ENCODE measurements at regions not wholly inside any gene's neighbourhood (a gene's known extent, or its start where the extent isn't known, plus 50 kb on each side); places are given as distances from the start of the nearest gene placed in this dataset.

DNA sequence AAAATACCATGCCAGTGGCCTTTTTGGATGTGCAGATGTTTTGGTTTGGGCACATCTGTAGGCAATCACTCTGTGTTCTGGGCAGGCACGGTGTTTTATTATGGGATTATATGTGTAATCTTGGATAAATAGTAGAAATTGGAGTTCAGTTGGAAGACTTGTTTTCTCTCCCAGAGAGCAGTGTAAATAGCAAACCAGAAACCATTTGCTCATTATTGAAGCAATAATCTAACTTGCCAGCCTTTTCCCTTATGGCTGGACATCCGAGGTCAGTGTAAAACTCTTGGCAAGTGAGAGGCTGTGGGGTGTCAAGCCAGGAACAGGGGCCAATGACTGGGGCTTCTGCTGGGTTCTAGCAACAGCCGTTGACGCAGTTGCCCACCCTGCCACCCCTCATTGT lies 69.9 kb downstream of the IRX3 start:
- Histone ChIP-seq H3K4me3 (no peak overlapping the region), H3K9me3 (no peaks in the 10 kb centered on the region), H3K36me3 (ENCODE audit: low read depth, missing control alignments) (no peaks in the 10 kb centered on the region), H3K27ac (no peak overlapping the region), H3K27me3 (no peaks in the 10 kb centered on the region), H3K4me1 (no peaks in the 10 kb centered on the region)
- no peak for DNase-seq
- TF ChIP-seq POLR2A (IDR thresholded peaks at IDR 0.05): no peak
- TF ChIP-seq, protein P1, sequence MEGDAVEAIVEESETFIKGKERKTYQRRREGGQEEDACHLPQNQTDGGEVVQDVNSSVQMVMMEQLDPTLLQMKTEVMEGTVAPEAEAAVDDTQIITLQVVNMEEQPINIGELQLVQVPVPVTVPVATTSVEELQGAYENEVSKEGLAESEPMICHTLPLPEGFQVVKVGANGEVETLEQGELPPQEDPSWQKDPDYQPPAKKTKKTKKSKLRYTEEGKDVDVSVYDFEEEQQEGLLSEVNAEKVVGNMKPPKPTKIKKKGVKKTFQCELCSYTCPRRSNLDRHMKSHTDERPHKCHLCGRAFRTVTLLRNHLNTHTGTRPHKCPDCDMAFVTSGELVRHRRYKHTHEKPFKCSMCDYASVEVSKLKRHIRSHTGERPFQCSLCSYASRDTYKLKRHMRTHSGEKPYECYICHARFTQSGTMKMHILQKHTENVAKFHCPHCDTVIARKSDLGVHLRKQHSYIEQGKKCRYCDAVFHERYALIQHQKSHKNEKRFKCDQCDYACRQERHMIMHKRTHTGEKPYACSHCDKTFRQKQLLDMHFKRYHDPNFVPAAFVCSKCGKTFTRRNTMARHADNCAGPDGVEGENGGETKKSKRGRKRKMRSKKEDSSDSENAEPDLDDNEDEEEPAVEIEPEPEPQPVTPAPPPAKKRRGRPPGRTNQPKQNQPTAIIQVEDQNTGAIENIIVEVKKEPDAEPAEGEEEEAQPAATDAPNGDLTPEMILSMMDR (IDR thresholded peaks at IDR 0.05): no peak
- 56 to 63% methylated on average over 2 to 4 of the region's 4 CpGs for WGBS, 2 donors
- intact Hi-C loops (cut with DNase I; ENCODE audit: low total_unique reads): no loop called here

DNA sequence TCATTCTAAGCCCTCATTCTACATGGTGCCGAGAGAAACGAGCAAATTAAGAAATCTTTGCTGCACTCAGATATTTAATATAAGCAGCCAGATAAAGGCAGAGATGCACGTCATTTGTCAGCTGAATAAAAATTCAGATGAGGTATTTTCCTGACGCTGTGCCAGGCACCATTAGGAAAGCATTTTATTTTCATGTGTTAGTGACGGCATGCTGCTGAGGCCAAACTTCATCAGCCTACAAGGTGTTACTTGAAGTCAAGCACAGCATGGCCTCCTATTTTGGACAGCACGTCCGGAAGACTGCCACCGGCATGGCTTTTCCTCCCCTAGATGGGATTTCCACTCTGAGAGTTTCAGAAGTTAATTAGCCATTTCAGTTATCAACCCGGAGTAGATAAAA lies 70.3 kb downstream of the IRX3 start:
- Histone ChIP-seq H3K9me3 (no peaks in the 10 kb centered on the region), H3K4me1 (no peaks in the 10 kb centered on the region), H3K27ac (no peak overlapping the region), H3K36me3 (ENCODE audit: low read depth, missing control alignments) (no peaks in the 10 kb centered on the region), H3K27me3 (no peaks in the 10 kb centered on the region), H3K4me3 (no peak overlapping the region)
- peak; percentile 40 for DNase-seq
- WGBS, 2 donors: 31 to 40% methylated on average over 9 of the region's 9 CpGs
- TF ChIP-seq, protein P1 (IDR thresholded peaks at IDR 0.05): no peak
- no peak for TF ChIP-seq POLR2A (IDR thresholded peaks at IDR 0.05)
- intact Hi-C loops (cut with DNase I; ENCODE audit: low total_unique reads): no loop called here

DNA sequence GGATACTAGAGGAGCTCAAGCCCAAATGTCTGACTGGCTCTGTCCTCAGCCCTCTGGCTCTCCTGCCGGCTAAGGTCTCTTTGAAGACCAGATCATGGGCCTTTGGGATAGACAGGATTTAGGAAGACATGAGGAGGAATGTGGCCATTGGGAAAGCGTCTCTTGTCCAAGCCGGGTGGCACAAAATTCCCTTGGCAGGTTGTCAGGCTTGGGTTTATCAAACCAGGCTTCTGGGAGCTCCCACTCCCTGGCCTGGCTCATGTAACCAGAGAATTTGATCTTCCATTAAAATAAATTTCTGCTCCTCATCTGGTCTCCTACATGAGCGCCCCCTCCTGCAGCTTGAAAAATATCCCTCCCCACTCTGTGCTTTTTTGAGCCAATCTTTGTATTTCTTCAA lies 71.1 kb downstream of the IRX3 start:
- H3K27ac ChIP-seq: no peak overlapping the region
- intact Hi-C loops (cut with DNase I; ENCODE audit: low total_unique reads): no loop called here
- WGBS, 2 donors: 76 to 88% methylated on average over 4 of the region's 4 CpGs

DNA sequence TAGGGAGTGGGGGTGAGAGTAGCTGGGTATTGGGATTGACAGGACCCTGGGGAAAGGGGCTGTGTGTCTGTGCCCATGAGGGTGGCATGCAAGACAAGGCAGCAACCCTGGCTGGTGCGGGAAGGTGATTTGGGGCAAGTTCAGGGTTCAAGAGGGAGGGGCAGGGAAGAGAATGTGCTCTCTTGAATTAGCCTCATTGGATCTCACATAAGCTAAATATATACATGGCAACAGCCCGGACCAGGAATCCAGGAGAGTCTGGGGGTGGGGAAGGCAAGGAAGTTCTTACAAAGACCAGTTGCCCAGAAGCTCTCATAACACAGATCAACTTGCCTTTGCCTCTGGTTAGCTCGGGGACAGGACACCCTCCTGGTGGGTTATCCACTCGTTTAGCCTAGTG lies 73.3 kb downstream of the IRX3 start:
- H3K9me3 ChIP-seq: no peaks in the 10 kb centered on the region
- H3K4me1 ChIP-seq: peaks cover 3% of the 10 kb centered on the region
- intact Hi-C loops (cut with DNase I; ENCODE audit: low total_unique reads): no loop called here
- TF ChIP-seq, protein P1 (IDR thresholded peaks at IDR 0.05): no peak
- TF ChIP-seq POLR2A (IDR thresholded peaks at IDR 0.05): no peak
- DNase-seq: no peak
- H3K36me3 ChIP-seq (ENCODE audit: low read depth, missing control alignments): no peaks in the 10 kb centered on the region
- no peak overlapping the region for H3K4me3 ChIP-seq
- no peak overlapping the region for H3K27ac ChIP-seq
- 78 to 91% methylated on average over 4 of the region's 4 CpGs for WGBS, 2 donors
- no peaks in the 10 kb centered on the region for H3K27me3 ChIP-seq

More for the DNA sequence above, 71.1 kb downstream of the IRX3 start:
- no peak for TF ChIP-seq POLR2A (IDR thresholded peaks at IDR 0.05)
- TF ChIP-seq, protein P1 (IDR thresholded peaks at IDR 0.05): no peak
- H3K4me3 ChIP-seq: no peak overlapping the region
- no peak for DNase-seq
- H3K9me3 ChIP-seq: no peaks in the 10 kb centered on the region
- H3K27me3 ChIP-seq: no peaks in the 10 kb centered on the region
- H3K4me1 ChIP-seq: no peaks in the 10 kb centered on the region
- H3K36me3 ChIP-seq (ENCODE audit: low read depth, missing control alignments): no peaks in the 10 kb centered on the region

DNA sequence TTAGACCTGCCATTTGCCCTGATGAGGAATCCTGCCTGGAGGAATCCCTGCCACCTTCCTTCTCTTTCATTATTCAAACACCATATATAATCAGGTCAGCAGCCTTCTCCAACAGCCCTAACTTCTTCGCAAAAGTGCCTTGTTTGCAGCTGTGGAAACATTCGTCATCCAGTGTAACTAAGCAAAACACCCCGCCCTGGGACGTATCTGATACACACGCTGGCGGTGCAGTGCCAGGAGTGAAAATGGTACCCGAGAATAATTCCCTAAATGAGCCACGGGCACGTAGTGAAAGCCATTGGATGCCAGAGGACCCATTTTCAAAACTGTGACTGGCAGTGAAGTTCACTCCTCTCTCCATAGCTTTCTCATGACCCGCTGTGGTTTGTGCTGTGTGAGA lies 73.7 kb downstream of the IRX3 start:
- Histone ChIP-seq H3K4me1 (peaks cover 6% of the 10 kb centered on the region), H3K27ac (no peak overlapping the region), H3K36me3 (ENCODE audit: low read depth, missing control alignments) (no peaks in the 10 kb centered on the region), H3K27me3 (no peaks in the 10 kb centered on the region), H3K9me3 (no peaks in the 10 kb centered on the region), H3K4me3 (no peak overlapping the region)
- 85% methylated on average over 10 of the region's 10 CpGs for WGBS, 2 donors
- no peak for TF ChIP-seq POLR2A (IDR thresholded peaks at IDR 0.05)
- DNase-seq: no peak
- intact Hi-C loops (cut with DNase I; ENCODE audit: low total_unique reads): no loop called here
